ENCODE measurements at regions not wholly inside any gene's neighbourhood (a gene's known extent, or its start where the extent isn't known, plus 50 kb on each side); places are given as distances from the start of the nearest gene placed in this dataset.

GRCh38 chr16:73183611-73184092 lies 135.7 kb upstream of the ZFHX3 start:
- Histone ChIP-seq H3K36me3 (no peaks in the 10 kb centered on the region), H3K9me3 (no peaks in the 10 kb centered on the region), H3K4me3 (no peak overlapping the region), H3K4me1 (peaks cover 6% of the 10 kb centered on the region), H3K27me3 (no peaks in the 10 kb centered on the region), H3K27ac (no peak overlapping the region)
- no peak for DNase-seq
- no peak for TF ChIP-seq CTCF (IDR thresholded peaks at IDR 0.05)
- intact Hi-C loops (cut with DNase I): no loop called here
- ATAC-seq: peak; percentile 10

GRCh38 chr16:73179705-73180331 lies 131.9 kb upstream of the ZFHX3 start:
- H3K4me1 ChIP-seq: peaks cover 6% of the 10 kb centered on the region
- no peak for DNase-seq
- peak overlapping the region; percentile 14 for H3K27ac ChIP-seq
- intact Hi-C loops (cut with DNase I): loop anchor here (10.0 kb wide), 1 partner anchor 115 kb away; no protein-coding TSS in a partner anchor
- H3K27me3 ChIP-seq: no peaks in the 10 kb centered on the region
- peak; percentile 52 for ATAC-seq
- no peaks in the 10 kb centered on the region for H3K9me3 ChIP-seq
- H3K36me3 ChIP-seq: no peaks in the 10 kb centered on the region
- no peak for TF ChIP-seq CTCF (IDR thresholded peaks at IDR 0.05)
- no peak overlapping the region for H3K4me3 ChIP-seq

- H3K9me3 ChIP-seq: no peaks in the 10 kb centered on the region
- H3K4me3 ChIP-seq: no peak overlapping the region
- ATAC-seq (no peak), DNase-seq (no peak)
- no peaks in the 10 kb centered on the region for H3K27me3 ChIP-seq
- H3K4me1 ChIP-seq: peaks cover 19% of the 10 kb centered on the region
- H3K27ac ChIP-seq: no peak overlapping the region
- H3K36me3 ChIP-seq: no peaks in the 10 kb centered on the region
- no peak for TF ChIP-seq CTCF (IDR thresholded peaks at IDR 0.05)
- intact Hi-C loops (cut with DNase I): loop anchor here (10.0 kb wide), 1 partner anchor 113 kb away; no protein-coding TSS in a partner anchor
Observed at GRCh38 chr16:73177729-73178295, 129.9 kb upstream of the ZFHX3 start.

- ATAC-seq: peak; percentile 18
- intact Hi-C loops (cut with DNase I): loop anchor here (10.0 kb wide), 1 partner anchor 112 kb away; no protein-coding TSS in a partner anchor
- no peak overlapping the region for H3K27ac ChIP-seq
- no peak overlapping the region for H3K4me3 ChIP-seq
- H3K9me3 ChIP-seq: no peaks in the 10 kb centered on the region
- peaks cover 26% of the 10 kb centered on the region for H3K4me1 ChIP-seq
- peak; percentile 37 for TF ChIP-seq CTCF (IDR thresholded peaks at IDR 0.05)
- DNase-seq: no peak
- H3K27me3 ChIP-seq: no peaks in the 10 kb centered on the region
- H3K36me3 ChIP-seq: no peaks in the 10 kb centered on the region
Observed at GRCh38 chr16:73176577-73177013, 128.7 kb upstream of the ZFHX3 start.

GRCh38 chr16:73172973-73173709 lies 125.2 kb upstream of the ZFHX3 start:
- DNase-seq: no peak
- no peak for ATAC-seq
- intact Hi-C loops (cut with DNase I): loop anchor here (10.0 kb wide), 1 partner anchor 108 kb away; no protein-coding TSS in a partner anchor
- Histone ChIP-seq H3K36me3 (no peaks in the 10 kb centered on the region), H3K9me3 (no peaks in the 10 kb centered on the region), H3K4me3 (no peak overlapping the region), H3K4me1 (peaks cover 19% of the 10 kb centered on the region), H3K27me3 (no peaks in the 10 kb centered on the region), H3K27ac (peak overlapping the region; percentile 58)
- TF ChIP-seq CTCF (IDR thresholded peaks at IDR 0.05): no peak
